ENCODE measurements at regions not wholly inside any gene's neighbourhood (a gene's known extent, or its start where the extent isn't known, plus 50 kb on each side); places are given as distances from the start of the nearest gene placed in this dataset.

- TF ChIP-seq, protein P1, sequence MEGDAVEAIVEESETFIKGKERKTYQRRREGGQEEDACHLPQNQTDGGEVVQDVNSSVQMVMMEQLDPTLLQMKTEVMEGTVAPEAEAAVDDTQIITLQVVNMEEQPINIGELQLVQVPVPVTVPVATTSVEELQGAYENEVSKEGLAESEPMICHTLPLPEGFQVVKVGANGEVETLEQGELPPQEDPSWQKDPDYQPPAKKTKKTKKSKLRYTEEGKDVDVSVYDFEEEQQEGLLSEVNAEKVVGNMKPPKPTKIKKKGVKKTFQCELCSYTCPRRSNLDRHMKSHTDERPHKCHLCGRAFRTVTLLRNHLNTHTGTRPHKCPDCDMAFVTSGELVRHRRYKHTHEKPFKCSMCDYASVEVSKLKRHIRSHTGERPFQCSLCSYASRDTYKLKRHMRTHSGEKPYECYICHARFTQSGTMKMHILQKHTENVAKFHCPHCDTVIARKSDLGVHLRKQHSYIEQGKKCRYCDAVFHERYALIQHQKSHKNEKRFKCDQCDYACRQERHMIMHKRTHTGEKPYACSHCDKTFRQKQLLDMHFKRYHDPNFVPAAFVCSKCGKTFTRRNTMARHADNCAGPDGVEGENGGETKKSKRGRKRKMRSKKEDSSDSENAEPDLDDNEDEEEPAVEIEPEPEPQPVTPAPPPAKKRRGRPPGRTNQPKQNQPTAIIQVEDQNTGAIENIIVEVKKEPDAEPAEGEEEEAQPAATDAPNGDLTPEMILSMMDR (IDR thresholded peaks at IDR 0.05; ENCODE audit: low read depth, low read length, poor library complexity, severe bottlenecking), result no peak
- TF ChIP-seq EZH2phosphoT487 (IDR thresholded peaks at IDR 0.05; ENCODE audit: borderline replicate concordance, low read length), result no peak
- H3K27me3 ChIP-seq (ENCODE audit: control insufficient read depth, low read length), result no peaks in the 10 kb centered on the region
- no peaks in the 10 kb centered on the region for H3F3A ChIP-seq (ENCODE audit: control insufficient read depth, insufficient read depth)
- H3K9me2 ChIP-seq (replicated peaks; ENCODE audit: control insufficient read depth, low read length), result no peaks in the 10 kb centered on the region; the same call in 1 of the 2 replicates
- no peak overlapping the region for H3K27ac ChIP-seq (ENCODE audit: low read depth, low read length)
- no peaks in the 10 kb centered on the region for H3K36me3 ChIP-seq (ENCODE audit: control insufficient read depth, low read length)
- no peaks in the 10 kb centered on the region for H3K4me1 ChIP-seq (ENCODE audit: control insufficient read depth, low read length)
- no peak overlapping the region for H3K4me2 ChIP-seq (ENCODE audit: low read length)
- H3K9me3 ChIP-seq (ENCODE audit: control insufficient read depth, insufficient read depth, low read length), result no peaks in the 10 kb centered on the region
- no peaks in the 10 kb centered on the region for H3K79me2 ChIP-seq (ENCODE audit: control insufficient read depth, low read length)
- no peak overlapping the region for H3K4me3 ChIP-seq (ENCODE audit: low read length)
- no peaks in the 10 kb centered on the region for H4K20me1 ChIP-seq (ENCODE audit: control insufficient read depth, insufficient read depth, low read depth, low read length)
Observed at GRCh38 chr12:61676520-61676919, 583.7 kb upstream of the USP15 start.

DNA sequence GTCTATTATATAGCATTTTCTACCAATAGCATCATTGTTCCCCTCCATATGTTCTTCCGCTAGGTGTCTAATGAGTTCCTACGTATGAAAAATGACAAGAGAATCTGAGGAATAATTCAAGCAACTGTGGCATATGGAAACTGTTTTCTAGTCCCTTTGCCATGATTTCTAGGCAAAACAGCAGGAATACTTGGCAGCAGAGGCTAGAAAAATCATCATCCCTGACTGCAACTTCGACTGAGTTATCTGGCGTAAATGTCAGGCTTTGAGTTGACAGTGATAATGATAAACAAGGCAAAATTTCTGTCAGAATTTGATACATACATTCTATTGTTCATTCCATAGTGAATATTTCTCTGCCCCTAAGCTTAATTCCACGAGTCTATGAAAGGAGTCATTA, 572.8 kb upstream of the USP15 start:
- Histone ChIP-seq H3K36me3 (ENCODE audit: control insufficient read depth, low read length) (no peaks in the 10 kb centered on the region), H3F3A (ENCODE audit: control insufficient read depth, insufficient read depth) (no peaks in the 10 kb centered on the region), H3K9me2 (replicated peaks; ENCODE audit: control insufficient read depth, low read length) (no peaks in the 10 kb centered on the region), H3K4me2 (ENCODE audit: low read length) (no peak overlapping the region), H3K4me1 (ENCODE audit: control insufficient read depth, low read length) (no peaks in the 10 kb centered on the region), H3K79me2 (ENCODE audit: control insufficient read depth, low read length) (no peaks in the 10 kb centered on the region), H3K4me3 (ENCODE audit: low read length) (no peak overlapping the region), H4K20me1 (ENCODE audit: control insufficient read depth, insufficient read depth, low read depth, low read length) (no peaks in the 10 kb centered on the region), H3K9me3 (ENCODE audit: control insufficient read depth, insufficient read depth, low read length) (no peaks in the 10 kb centered on the region), H3K27me3 (ENCODE audit: control insufficient read depth, low read length) (no peaks in the 10 kb centered on the region), H3K27ac (ENCODE audit: low read depth, low read length) (no peak overlapping the region)
- TF ChIP-seq, protein P1 (IDR thresholded peaks at IDR 0.05; ENCODE audit: low read depth, low read length, poor library complexity, severe bottlenecking), result no peak
- TF ChIP-seq EZH2phosphoT487 (IDR thresholded peaks at IDR 0.05; ENCODE audit: borderline replicate concordance, low read length), result no peak

GRCh38 chr12:61694214-61694613, 566.0 kb upstream of the USP15 start:
- no peaks in the 10 kb centered on the region for H3K27me3 ChIP-seq (ENCODE audit: control insufficient read depth, low read length)
- no peak for TF ChIP-seq EZH2phosphoT487 (IDR thresholded peaks at IDR 0.05; ENCODE audit: borderline replicate concordance, low read length)
- TF ChIP-seq, protein P1 (IDR thresholded peaks at IDR 0.05; ENCODE audit: low read depth, low read length, poor library complexity, severe bottlenecking), result no peak

DNA sequence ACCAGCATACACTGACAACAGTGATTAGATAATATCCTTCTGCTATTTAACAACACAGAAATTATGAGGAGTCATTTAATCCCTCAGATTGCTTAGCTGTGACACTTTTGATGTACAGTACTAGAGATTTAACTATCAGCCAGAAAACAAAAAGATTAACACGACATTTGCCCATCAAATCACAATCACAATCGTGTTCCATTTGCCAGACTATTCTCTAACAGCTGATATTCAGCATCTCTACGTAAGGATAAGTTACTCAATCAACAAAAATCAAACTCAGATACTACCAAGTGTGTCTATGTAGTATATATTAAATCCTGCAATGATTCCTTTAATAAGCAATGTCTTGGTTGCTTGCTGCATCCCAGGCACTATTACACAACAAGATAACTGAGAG, 558.7 kb upstream of the USP15 start:
- Histone ChIP-seq H3K9me2 (replicated peaks; ENCODE audit: control insufficient read depth, low read length) (no peaks in the 10 kb centered on the region), H3K79me2 (ENCODE audit: control insufficient read depth, low read length) (no peaks in the 10 kb centered on the region), H3K4me2 (ENCODE audit: low read length) (no peak overlapping the region), H3K9me3 (ENCODE audit: control insufficient read depth, insufficient read depth, low read length) (no peaks in the 10 kb centered on the region), H3F3A (ENCODE audit: control insufficient read depth, insufficient read depth) (no peaks in the 10 kb centered on the region), H3K4me1 (ENCODE audit: control insufficient read depth, low read length) (no peaks in the 10 kb centered on the region), H3K27me3 (ENCODE audit: control insufficient read depth, low read length) (no peaks in the 10 kb centered on the region), H3K36me3 (ENCODE audit: control insufficient read depth, low read length) (no peaks in the 10 kb centered on the region), H3K27ac (ENCODE audit: low read depth, low read length) (no peak overlapping the region), H3K4me3 (ENCODE audit: low read length) (no peak overlapping the region), H4K20me1 (ENCODE audit: control insufficient read depth, insufficient read depth, low read depth, low read length) (no peaks in the 10 kb centered on the region)
- TF ChIP-seq, protein P1 (IDR thresholded peaks at IDR 0.05; ENCODE audit: low read depth, low read length, poor library complexity, severe bottlenecking), result no peak
- no peak for TF ChIP-seq EZH2phosphoT487 (IDR thresholded peaks at IDR 0.05; ENCODE audit: borderline replicate concordance, low read length)

More at GRCh38 chr12:61694214-61694613, 566.0 kb upstream of the USP15 start:
- H3K9me2 ChIP-seq (replicated peaks; ENCODE audit: control insufficient read depth, low read length), result no peaks in the 10 kb centered on the region
- H3K36me3 ChIP-seq (ENCODE audit: control insufficient read depth, low read length), result no peaks in the 10 kb centered on the region
- no peaks in the 10 kb centered on the region for H3K79me2 ChIP-seq (ENCODE audit: control insufficient read depth, low read length)
- no peaks in the 10 kb centered on the region for H4K20me1 ChIP-seq (ENCODE audit: control insufficient read depth, insufficient read depth, low read depth, low read length)
- H3K4me3 ChIP-seq (ENCODE audit: low read length), result no peak overlapping the region
- no peaks in the 10 kb centered on the region for H3K9me3 ChIP-seq (ENCODE audit: control insufficient read depth, insufficient read depth, low read length)
- no peak overlapping the region for H3K27ac ChIP-seq (ENCODE audit: low read depth, low read length)
- no peaks in the 10 kb centered on the region for H3K4me1 ChIP-seq (ENCODE audit: control insufficient read depth, low read length)
- H3K4me2 ChIP-seq (ENCODE audit: low read length), result no peak overlapping the region
- H3F3A ChIP-seq (ENCODE audit: control insufficient read depth, insufficient read depth), result no peaks in the 10 kb centered on the region

Data from DOHH2 (cell line).